HEK293 (cell line): ENCODE measurements at regions not wholly inside any gene's neighbourhood (a gene's known extent, or its start where the extent isn't known, plus 50 kb on each side); places are given as distances from the start of the nearest gene placed in this dataset.

ENCODE experiments used
- CTCF ChIA-PET: fragments of 350-600 bp; formaldehyde crosslinking; extraction: SDS; loops from one replicate; lab custom pipeline; 2021; ENCODE audit warnings: antibody characterized with exemption; lab: Yijun Ruan, JAX
- POLR2A ChIA-PET: fragments of 300-600 bp; formaldehyde crosslinking; extraction: SDS; loops from one replicate; lab custom pipeline; 2020; ENCODE audit warnings: antibody characterized with exemption, inconsistent platforms; lab: Yijun Ruan, JAX
- H3K27ac ChIP-seq: fragments of 200-500 bp; sonication (Bioruptor generic); 2 replicates; pipeline ENCODE4 v1.5.1; 2014; ENCODE audit warnings: low read depth, low read length, control low read depth, inconsistent platforms; ENCODE audit errors: extremely low read depth
- H3K36me3 ChIP-seq, 2 experiments: fragments of 200-500 bp in 1 of 2; sonication (Bioruptor generic) in 1 of 2; 1 replicate in 1 of 2; 2 replicates in 1 of 2; pipeline ENCODE4 v1.5.1; 2014 to 2017; ENCODE audit warnings: inconsistent platforms in 2 of 2, low read length in 2 of 2; ENCODE audit not compliant: control insufficient read depth in 2 of 2, insufficient read depth in 1 of 2
- H3K4me1 ChIP-seq: fragments of 200-500 bp; sonication (Bioruptor generic); 2 replicates; pipeline ENCODE4 v1.5.1; 2014; ENCODE audit warnings: mild to moderate bottlenecking, low read length, inconsistent platforms; ENCODE audit not compliant: control insufficient read depth, insufficient read depth
- H3K4me3 ChIP-seq: 2 replicates; pipeline ENCODE4 v1.5.1; 2011; ENCODE audit warnings: low read depth, mild to moderate bottlenecking, control low read depth, low read length, moderate library complexity
- H3K9me3 ChIP-seq: fragments of 200-500 bp; sonication (Bioruptor generic); 2 replicates; pipeline ENCODE4 v1.5.1; 2014; ENCODE audit warnings: low read depth, low read length, inconsistent platforms; ENCODE audit not compliant: control insufficient read depth, insufficient read depth
- OSR2 ChIP-seq: fragments of 450-650 bp; formaldehyde crosslinking; IDR thresholded peaks from 2 replicates; pipeline ENCODE4 v1.5.1; 2016; ENCODE audit warnings: missing biosample characterization, missing genetic modification characterization
- RBAK ChIP-seq: fragments of 450-650 bp; formaldehyde crosslinking; IDR thresholded peaks from 2 replicates; pipeline ENCODE4 v1.5.1; 2016; ENCODE audit warnings: missing biosample characterization, missing genetic modification characterization
- ZFP41 ChIP-seq: fragments of 450-650 bp; formaldehyde crosslinking; IDR thresholded peaks from 2 replicates; pipeline ENCODE4 v1.5.1; 2016; ENCODE audit warnings: missing biosample characterization, missing genetic modification characterization, borderline replicate concordance
- ZNF202 ChIP-seq: fragments of 450-650 bp; formaldehyde crosslinking; IDR thresholded peaks from 2 replicates; pipeline ENCODE4 v1.5.1; 2016; ENCODE audit warnings: missing biosample characterization, missing genetic modification characterization, borderline replicate concordance
- ZNF274 ChIP-seq, 2 experiments: fragments of 200-500 bp in 1 of 2; fragments of 450-650 bp in 1 of 2; sonication (Bioruptor generic) in 1 of 2; formaldehyde crosslinking in 1 of 2; IDR thresholded peaks; 2 replicates each; pipeline versions ENCODE4 v1.5.1 to v1.6.1; 2014 to 2016; ENCODE audit warnings: borderline replicate concordance in 1 of 2, inconsistent platforms in 1 of 2, low read length in 1 of 2, missing biosample characterization in 1 of 2, missing genetic modification characterization in 1 of 2
- ZNF341 ChIP-seq: fragments of 450-650 bp; formaldehyde crosslinking; IDR thresholded peaks from 2 replicates; pipeline ENCODE4; 2016; ENCODE audit warnings: low read depth, missing biosample characterization, missing genetic modification characterization
- ZNF768 ChIP-seq: fragments of 450-650 bp; formaldehyde crosslinking; IDR thresholded peaks from 2 replicates; pipeline ENCODE4 v1.5.1; 2018; ENCODE audit warnings: missing biosample characterization, mild to moderate bottlenecking, missing genetic modification characterization
- ZXDB ChIP-seq: fragments of 450-650 bp; formaldehyde crosslinking; IDR thresholded peaks from 2 replicates; pipeline ENCODE4 v1.5.1; 2016; ENCODE audit warnings: missing biosample characterization, missing genetic modification characterization
- TF ChIP-seq, protein P1 (sequence below): fragments of 450-650 bp; formaldehyde crosslinking; IDR thresholded peaks from 2 replicates; pipeline ENCODE4 v1.5.1; 2017; ENCODE audit warnings: missing biosample characterization, missing genetic modification characterization
- TF ChIP-seq, protein P2 (sequence below): fragments of 450-650 bp; formaldehyde crosslinking; IDR thresholded peaks from 2 replicates; pipeline ENCODE4 v1.5.1; 2017; ENCODE audit warnings: missing biosample characterization, missing genetic modification characterization
- TF ChIP-seq, protein P3 (sequence below): fragments of 450-650 bp; formaldehyde crosslinking; IDR thresholded peaks from 2 replicates; pipeline ENCODE4 v1.5.1; 2016; ENCODE audit warnings: missing biosample characterization, missing genetic modification characterization
- TF ChIP-seq, protein P4 (sequence below): fragments of 450-650 bp; formaldehyde crosslinking; IDR thresholded peaks from 2 replicates; pipeline ENCODE4 v1.5.1; 2016; ENCODE audit warnings: missing biosample characterization, missing genetic modification characterization
- TF ChIP-seq, protein P5 (sequence below): fragments of 450-650 bp; formaldehyde crosslinking; IDR thresholded peaks from 2 replicates; pipeline ENCODE4 v1.5.1; 2016; ENCODE audit warnings: missing biosample characterization, missing genetic modification characterization
- TF ChIP-seq, protein P6 (sequence below): fragments of 450-650 bp; formaldehyde crosslinking; IDR thresholded peaks from 2 replicates; pipeline ENCODE4 v1.5.1; 2016; ENCODE audit warnings: missing biosample characterization, missing genetic modification characterization, borderline replicate concordance

DNA sequence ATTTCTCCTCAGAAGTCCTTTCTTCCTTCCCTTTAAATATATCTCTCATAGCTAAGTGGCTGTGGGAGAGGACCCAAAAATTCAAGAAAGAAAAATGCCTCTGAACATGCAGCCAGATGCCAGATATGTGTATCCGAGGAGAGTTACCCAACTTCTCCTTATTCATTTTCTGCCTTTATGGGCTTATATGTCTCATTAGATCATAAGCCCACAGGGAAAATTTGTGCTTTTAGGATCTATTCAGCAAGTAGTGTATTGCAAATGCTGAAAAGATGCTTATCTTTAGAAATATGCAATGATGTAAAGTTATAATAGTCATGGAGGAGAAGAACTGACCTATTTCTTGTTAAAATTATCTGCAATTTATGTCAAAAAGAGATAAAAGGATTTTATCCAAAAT is 371.8 kb upstream of the NOCT start (continued):
- TF ChIP-seq, protein P1, sequence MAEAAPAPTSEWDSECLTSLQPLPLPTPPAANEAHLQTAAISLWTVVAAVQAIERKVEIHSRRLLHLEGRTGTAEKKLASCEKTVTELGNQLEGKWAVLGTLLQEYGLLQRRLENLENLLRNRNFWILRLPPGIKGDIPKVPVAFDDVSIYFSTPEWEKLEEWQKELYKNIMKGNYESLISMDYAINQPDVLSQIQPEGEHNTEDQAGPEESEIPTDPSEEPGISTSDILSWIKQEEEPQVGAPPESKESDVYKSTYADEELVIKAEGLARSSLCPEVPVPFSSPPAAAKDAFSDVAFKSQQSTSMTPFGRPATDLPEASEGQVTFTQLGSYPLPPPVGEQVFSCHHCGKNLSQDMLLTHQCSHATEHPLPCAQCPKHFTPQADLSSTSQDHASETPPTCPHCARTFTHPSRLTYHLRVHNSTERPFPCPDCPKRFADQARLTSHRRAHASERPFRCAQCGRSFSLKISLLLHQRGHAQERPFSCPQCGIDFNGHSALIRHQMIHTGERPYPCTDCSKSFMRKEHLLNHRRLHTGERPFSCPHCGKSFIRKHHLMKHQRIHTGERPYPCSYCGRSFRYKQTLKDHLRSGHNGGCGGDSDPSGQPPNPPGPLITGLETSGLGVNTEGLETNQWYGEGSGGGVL (tag by site-specific recombination), result no peak
- TF ChIP-seq ZNF202 (tag by site-specific recombination) (no peak), OSR2 (tag by site-specific recombination) (no peak), RBAK (tag by site-specific recombination) (no peak)

DNA sequence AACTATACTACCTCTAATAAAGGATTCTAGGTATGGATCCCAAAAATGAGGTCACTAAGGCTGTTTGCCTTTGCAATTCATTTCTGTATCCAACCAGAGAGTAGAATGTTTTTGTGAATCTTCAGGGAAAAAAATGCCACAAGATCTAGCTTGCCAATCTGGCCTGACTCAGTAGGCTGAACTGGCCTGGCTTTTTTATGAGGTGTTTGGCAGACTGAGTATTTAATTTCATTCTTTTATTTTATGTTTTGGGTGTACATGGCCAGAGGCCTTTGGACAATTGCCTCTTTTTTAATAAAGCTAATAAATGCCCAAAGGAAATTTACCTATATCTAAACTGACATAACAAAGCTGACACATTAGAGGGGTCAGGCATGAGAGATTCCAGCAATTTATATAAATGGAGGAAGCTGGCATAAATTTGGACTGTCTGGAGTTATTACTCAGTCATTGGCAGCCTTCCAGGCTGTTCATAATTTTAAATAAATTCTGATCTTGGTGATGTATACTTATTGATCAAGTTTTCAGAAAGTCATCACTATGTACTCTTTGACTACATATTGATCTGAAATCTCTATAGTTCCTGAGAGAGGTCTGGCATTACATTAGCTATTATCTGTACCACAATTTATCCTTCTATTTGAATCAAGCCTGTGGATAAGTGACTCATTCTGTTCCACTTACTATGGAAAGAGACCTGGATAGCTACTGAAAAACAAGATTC is 376.4 kb upstream of the NOCT start:
- H3K27ac ChIP-seq, result no peak overlapping the region
- H3K9me3 ChIP-seq, result no peaks in the 10 kb centered on the region
- H3K4me1 ChIP-seq, result no peaks in the 10 kb centered on the region
- CTCF ChIA-PET, result interaction anchor here (0.6 to 0.7 kb wide), 2 partner anchors 116 to 227 kb away, joined by 3 read pairs; no protein-coding TSS in a partner anchor
- H3K4me3 ChIP-seq, result no peak overlapping the region
- no peaks in the 10 kb centered on the region for H3K36me3 ChIP-seq
- POLR2A ChIA-PET, result no interaction called here
- TF ChIP-seq, protein P2, sequence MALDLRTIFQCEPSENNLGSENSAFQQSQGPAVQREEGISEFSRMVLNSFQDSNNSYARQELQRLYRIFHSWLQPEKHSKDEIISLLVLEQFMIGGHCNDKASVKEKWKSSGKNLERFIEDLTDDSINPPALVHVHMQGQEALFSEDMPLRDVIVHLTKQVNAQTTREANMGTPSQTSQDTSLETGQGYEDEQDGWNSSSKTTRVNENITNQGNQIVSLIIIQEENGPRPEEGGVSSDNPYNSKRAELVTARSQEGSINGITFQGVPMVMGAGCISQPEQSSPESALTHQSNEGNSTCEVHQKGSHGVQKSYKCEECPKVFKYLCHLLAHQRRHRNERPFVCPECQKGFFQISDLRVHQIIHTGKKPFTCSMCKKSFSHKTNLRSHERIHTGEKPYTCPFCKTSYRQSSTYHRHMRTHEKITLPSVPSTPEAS (tag by site-specific recombination), result no peak
- no peak for TF ChIP-seq ZNF768 (tag by site-specific recombination)
- TF ChIP-seq ZFP41 (tag by site-specific recombination), result no peak
- TF ChIP-seq, protein P3, sequence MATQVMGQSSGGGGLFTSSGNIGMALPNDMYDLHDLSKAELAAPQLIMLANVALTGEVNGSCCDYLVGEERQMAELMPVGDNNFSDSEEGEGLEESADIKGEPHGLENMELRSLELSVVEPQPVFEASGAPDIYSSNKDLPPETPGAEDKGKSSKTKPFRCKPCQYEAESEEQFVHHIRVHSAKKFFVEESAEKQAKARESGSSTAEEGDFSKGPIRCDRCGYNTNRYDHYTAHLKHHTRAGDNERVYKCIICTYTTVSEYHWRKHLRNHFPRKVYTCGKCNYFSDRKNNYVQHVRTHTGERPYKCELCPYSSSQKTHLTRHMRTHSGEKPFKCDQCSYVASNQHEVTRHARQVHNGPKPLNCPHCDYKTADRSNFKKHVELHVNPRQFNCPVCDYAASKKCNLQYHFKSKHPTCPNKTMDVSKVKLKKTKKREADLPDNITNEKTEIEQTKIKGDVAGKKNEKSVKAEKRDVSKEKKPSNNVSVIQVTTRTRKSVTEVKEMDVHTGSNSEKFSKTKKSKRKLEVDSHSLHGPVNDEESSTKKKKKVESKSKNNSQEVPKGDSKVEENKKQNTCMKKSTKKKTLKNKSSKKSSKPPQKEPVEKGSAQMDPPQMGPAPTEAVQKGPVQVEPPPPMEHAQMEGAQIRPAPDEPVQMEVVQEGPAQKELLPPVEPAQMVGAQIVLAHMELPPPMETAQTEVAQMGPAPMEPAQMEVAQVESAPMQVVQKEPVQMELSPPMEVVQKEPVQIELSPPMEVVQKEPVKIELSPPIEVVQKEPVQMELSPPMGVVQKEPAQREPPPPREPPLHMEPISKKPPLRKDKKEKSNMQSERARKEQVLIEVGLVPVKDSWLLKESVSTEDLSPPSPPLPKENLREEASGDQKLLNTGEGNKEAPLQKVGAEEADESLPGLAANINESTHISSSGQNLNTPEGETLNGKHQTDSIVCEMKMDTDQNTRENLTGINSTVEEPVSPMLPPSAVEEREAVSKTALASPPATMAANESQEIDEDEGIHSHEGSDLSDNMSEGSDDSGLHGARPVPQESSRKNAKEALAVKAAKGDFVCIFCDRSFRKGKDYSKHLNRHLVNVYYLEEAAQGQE (tag by site-specific recombination), result no peak
- TF ChIP-seq, protein P4, sequence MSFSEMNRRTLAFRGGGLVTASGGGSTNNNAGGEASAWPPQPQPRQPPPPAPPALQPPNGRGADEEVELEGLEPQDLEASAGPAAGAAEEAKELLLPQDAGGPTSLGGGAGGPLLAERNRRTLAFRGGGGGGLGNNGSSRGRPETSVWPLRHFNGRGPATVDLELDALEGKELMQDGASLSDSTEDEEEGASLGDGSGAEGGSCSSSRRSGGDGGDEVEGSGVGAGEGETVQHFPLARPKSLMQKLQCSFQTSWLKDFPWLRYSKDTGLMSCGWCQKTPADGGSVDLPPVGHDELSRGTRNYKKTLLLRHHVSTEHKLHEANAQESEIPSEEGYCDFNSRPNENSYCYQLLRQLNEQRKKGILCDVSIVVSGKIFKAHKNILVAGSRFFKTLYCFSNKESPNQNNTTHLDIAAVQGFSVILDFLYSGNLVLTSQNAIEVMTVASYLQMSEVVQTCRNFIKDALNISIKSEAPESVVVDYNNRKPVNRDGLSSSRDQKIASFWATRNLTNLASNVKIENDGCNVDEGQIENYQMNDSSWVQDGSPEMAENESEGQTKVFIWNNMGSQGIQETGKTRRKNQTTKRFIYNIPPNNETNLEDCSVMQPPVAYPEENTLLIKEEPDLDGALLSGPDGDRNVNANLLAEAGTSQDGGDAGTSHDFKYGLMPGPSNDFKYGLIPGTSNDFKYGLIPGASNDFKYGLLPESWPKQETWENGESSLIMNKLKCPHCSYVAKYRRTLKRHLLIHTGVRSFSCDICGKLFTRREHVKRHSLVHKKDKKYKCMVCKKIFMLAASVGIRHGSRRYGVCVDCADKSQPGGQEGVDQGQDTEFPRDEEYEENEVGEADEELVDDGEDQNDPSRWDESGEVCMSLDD (tag by site-specific recombination), result no peak
- no peak for TF ChIP-seq ZXDB
- TF ChIP-seq ZNF274 (IDR thresholded peaks at IDR 0.05; ENCODE audit: low read length), result no peak
- no peak for TF ChIP-seq ZNF274 (tag by site-specific recombination; IDR thresholded peaks at IDR 0.05; ENCODE audit: borderline replicate concordance)
- TF ChIP-seq, protein P5, sequence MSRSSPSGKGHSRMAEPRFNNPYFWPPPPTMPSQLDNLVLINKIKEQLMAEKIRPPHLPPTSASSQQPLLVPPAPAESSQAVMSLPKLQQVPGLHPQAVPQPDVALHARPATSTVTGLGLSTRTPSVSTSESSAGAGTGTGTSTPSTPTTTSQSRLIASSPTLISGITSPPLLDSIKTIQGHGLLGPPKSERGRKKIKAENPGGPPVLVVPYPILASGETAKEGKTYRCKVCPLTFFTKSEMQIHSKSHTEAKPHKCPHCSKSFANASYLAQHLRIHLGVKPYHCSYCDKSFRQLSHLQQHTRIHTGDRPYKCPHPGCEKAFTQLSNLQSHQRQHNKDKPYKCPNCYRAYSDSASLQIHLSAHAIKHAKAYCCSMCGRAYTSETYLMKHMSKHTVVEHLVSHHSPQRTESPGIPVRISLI (tag by site-specific recombination), result no peak
- TF ChIP-seq ZNF341 (tag by site-specific recombination), result no peak
- TF ChIP-seq, protein P6, sequence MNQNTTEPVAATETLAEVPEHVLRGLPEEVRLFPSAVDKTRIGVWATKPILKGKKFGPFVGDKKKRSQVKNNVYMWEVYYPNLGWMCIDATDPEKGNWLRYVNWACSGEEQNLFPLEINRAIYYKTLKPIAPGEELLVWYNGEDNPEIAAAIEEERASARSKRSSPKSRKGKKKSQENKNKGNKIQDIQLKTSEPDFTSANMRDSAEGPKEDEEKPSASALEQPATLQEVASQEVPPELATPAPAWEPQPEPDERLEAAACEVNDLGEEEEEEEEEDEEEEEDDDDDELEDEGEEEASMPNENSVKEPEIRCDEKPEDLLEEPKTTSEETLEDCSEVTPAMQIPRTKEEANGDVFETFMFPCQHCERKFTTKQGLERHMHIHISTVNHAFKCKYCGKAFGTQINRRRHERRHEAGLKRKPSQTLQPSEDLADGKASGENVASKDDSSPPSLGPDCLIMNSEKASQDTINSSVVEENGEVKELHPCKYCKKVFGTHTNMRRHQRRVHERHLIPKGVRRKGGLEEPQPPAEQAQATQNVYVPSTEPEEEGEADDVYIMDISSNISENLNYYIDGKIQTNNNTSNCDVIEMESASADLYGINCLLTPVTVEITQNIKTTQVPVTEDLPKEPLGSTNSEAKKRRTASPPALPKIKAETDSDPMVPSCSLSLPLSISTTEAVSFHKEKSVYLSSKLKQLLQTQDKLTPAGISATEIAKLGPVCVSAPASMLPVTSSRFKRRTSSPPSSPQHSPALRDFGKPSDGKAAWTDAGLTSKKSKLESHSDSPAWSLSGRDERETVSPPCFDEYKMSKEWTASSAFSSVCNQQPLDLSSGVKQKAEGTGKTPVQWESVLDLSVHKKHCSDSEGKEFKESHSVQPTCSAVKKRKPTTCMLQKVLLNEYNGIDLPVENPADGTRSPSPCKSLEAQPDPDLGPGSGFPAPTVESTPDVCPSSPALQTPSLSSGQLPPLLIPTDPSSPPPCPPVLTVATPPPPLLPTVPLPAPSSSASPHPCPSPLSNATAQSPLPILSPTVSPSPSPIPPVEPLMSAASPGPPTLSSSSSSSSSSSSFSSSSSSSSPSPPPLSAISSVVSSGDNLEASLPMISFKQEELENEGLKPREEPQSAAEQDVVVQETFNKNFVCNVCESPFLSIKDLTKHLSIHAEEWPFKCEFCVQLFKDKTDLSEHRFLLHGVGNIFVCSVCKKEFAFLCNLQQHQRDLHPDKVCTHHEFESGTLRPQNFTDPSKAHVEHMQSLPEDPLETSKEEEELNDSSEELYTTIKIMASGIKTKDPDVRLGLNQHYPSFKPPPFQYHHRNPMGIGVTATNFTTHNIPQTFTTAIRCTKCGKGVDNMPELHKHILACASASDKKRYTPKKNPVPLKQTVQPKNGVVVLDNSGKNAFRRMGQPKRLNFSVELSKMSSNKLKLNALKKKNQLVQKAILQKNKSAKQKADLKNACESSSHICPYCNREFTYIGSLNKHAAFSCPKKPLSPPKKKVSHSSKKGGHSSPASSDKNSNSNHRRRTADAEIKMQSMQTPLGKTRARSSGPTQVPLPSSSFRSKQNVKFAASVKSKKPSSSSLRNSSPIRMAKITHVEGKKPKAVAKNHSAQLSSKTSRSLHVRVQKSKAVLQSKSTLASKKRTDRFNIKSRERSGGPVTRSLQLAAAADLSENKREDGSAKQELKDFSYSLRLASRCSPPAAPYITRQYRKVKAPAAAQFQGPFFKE, result no peak
